Natural killer cell (primary cell): ENCODE measurements at regions not wholly inside any gene's neighbourhood (a gene's known extent, or its start where the extent isn't known, plus 50 kb on each side); places are given as distances from the start of the nearest gene placed in this dataset.

Experiments used
- ATAC-seq, 3 donors: fragments of 150-1000 bp in 2 of 3; fragments of 200-7000 bp in 1 of 3; cut with Tn5 transposase; 1 replicate in 1 of 3; 2 replicates in 2 of 3; pipeline ENCODE4 v1.10.0; 2021; ENCODE audit warnings: mild to moderate bottlenecking in 2 of 3, moderate library complexity in 2 of 3
- DNase-seq, 2 donors: peaks; one replicate each; pipeline versions ENCODE4 v3.0.0 to v3.0.0-alpha.2; 2013 to 2021; ENCODE audit warnings: mixed read lengths in 1 of 2
- H3K27ac ChIP-seq: one replicate; pipeline ENCODE4 v1.5.1; 2013; ENCODE audit warnings: mild to moderate bottlenecking, low read length
- H3K27me3 ChIP-seq: one replicate; pipeline ENCODE4 v1.6.1; 2013; ENCODE audit warnings: low read length; ENCODE audit not compliant: control insufficient read depth, insufficient read depth
- H3K36me3 ChIP-seq: one replicate; pipeline ENCODE4 v1.6.1; 2013; ENCODE audit warnings: low read length; ENCODE audit not compliant: control insufficient read depth, insufficient read depth
- H3K4me1 ChIP-seq: one replicate; pipeline ENCODE4 v1.6.1; 2013; ENCODE audit warnings: low read length; ENCODE audit not compliant: control insufficient read depth, insufficient read depth
- H3K4me3 ChIP-seq: one replicate; pipeline ENCODE4 v1.5.1; 2013; ENCODE audit warnings: low read length
- H3K9me3 ChIP-seq: one replicate; pipeline ENCODE4 v1.6.1; 2013; ENCODE audit warnings: low read length; ENCODE audit not compliant: control insufficient read depth, insufficient read depth
- H3K27ac Mint-ChIP-seq, 2 donors: one replicate each; pipeline ENCODE4 v1.8.0; 2022; ENCODE audit warnings: mild to moderate bottlenecking in 2 of 2, mixed read lengths in 2 of 2, moderate library complexity in 1 of 2
- H3K27me3 Mint-ChIP-seq, 2 donors: one replicate each; pipeline ENCODE4 v1.8.0; 2022; ENCODE audit warnings: low read depth in 2 of 2, mixed read lengths in 2 of 2
- H3K36me3 Mint-ChIP-seq: one replicate; pipeline ENCODE4 v1.8.0; 2022; ENCODE audit warnings: mixed read lengths
- H3K4me1 Mint-ChIP-seq, 2 donors: one replicate each; pipeline ENCODE4 v1.8.0; 2022; ENCODE audit warnings: mixed read lengths in 2 of 2
- H3K4me3 Mint-ChIP-seq: one replicate; pipeline ENCODE4 v1.8.0; 2022; ENCODE audit warnings: mild to moderate bottlenecking, moderate library complexity, mixed read lengths
- H3K9me3 Mint-ChIP-seq, 2 donors: one replicate each; pipeline ENCODE4 v1.8.0; 2022; ENCODE audit warnings: mixed read lengths in 2 of 2
- WGBS: methylation state at CpG from one replicate; pipeline ENCODE4 v1.1.7; 2013; ENCODE audit warnings: missing lambda C conversion rate; ENCODE audit not compliant: insufficient coverage; 5-methylcytosine and 5-hydroxymethylcytosine counted together
- intact Hi-C: fragments of 100-400 bp; cut with micrococcal nuclease; formaldehyde crosslinking; loops from one replicate; pipeline ENCODE4 v1.14.2; 2022
- TF ChIP-seq, protein P1 (sequence below): fragments of 200-600 bp; IDR thresholded peaks from one replicate; pipeline ENCODE4 v1.8.0; 2022; ENCODE audit warnings: antibody characterized with exemption

DNA sequence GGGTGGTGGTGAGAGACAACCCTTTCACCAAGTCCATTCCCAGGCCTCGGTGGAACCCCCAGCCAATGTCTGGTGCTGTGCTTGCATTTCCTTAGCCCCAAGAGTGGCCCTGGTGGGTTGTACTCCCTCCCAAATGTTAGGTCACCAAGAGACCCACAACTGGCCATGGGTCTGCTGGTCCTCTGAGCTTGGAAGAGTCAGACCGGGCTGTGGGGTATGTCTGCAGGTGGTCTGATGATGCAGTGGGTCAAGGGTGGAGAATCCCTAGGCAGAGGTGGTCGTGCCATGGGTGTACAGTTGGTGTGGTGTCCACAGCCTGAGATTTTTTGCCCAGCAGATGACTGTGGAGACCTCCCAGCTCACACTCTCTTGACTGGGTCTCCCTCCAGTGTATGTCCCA, 535.7 kb upstream of the CNKSR2 start:
- Histone ChIP-seq H3K9me3 (no peaks in the 10 kb centered on the region), H3K36me3 (no peaks in the 10 kb centered on the region), H3K4me3 (no peak overlapping the region), H3K4me1 (no peaks in the 10 kb centered on the region), H3K27me3 (no peaks in the 10 kb centered on the region), H3K27ac (no peak overlapping the region)
- no peak for ATAC-seq
- 75% methylated on average over 2 of the region's 3 CpGs for WGBS
- H3K9me3 Mint-ChIP-seq: peaks cover 0 to 3% of the 10 kb centered on the region in 2 donors
- intact Hi-C loops: no loop called here
- H3K4me1 Mint-ChIP-seq: no peaks in the 10 kb centered on the region
- DNase-seq: no peak
- no peaks in the 10 kb centered on the region for H3K27me3 Mint-ChIP-seq
- peaks cover 6% of the 10 kb centered on the region for H3K36me3 Mint-ChIP-seq
- no peak overlapping the region for H3K4me3 Mint-ChIP-seq
- TF ChIP-seq, protein P1, sequence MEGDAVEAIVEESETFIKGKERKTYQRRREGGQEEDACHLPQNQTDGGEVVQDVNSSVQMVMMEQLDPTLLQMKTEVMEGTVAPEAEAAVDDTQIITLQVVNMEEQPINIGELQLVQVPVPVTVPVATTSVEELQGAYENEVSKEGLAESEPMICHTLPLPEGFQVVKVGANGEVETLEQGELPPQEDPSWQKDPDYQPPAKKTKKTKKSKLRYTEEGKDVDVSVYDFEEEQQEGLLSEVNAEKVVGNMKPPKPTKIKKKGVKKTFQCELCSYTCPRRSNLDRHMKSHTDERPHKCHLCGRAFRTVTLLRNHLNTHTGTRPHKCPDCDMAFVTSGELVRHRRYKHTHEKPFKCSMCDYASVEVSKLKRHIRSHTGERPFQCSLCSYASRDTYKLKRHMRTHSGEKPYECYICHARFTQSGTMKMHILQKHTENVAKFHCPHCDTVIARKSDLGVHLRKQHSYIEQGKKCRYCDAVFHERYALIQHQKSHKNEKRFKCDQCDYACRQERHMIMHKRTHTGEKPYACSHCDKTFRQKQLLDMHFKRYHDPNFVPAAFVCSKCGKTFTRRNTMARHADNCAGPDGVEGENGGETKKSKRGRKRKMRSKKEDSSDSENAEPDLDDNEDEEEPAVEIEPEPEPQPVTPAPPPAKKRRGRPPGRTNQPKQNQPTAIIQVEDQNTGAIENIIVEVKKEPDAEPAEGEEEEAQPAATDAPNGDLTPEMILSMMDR: no peak
- H3K27ac Mint-ChIP-seq: no peak overlapping the region

DNA sequence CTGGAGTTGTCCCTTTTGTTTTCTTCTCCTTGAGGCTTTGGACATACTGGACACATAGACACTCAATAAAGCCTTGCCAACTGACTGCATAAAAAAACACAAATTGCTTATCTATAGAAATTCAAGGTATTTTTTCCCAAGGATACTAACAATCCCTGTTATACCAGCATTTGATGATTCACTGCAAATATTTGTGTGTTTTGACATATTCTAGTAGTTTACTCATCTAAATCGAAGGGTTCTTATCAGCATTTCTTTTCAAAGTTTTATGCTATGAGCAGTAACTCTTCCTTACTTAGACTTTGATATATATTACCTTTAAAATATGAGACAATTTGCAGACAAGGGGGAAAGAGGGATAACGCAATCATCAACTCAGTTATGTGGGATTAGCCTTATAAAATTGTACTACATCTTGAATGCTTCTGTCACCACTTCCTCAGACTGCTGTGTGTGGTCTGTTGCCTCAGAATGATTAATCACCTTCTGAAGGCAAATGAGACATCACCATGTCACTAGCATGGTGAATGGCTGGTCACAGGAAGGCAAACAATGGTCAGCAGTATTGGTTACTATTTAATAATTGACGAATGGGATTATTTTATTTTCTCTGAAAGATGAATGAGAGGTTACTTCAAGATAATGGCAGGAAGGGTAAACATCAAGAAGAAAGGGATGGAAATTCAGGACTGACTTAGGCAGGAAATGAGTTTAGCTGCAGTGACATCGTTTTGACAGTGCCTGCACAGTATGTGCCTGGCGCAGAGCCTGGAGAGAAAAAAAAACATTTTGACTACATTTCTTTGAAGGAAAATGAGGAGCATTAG, 544.3 kb upstream of the CNKSR2 start:
- H3K9me3 Mint-ChIP-seq: peaks cover 0 to 2% of the 10 kb centered on the region in 2 donors
- no peaks in the 10 kb centered on the region for H3K4me1 Mint-ChIP-seq
- H3K27me3 ChIP-seq: no peaks in the 10 kb centered on the region
- WGBS: 26% methylated on average over 2 of the region's 5 CpGs
- no peak overlapping the region for H3K27ac Mint-ChIP-seq
- no peak overlapping the region for H3K27ac ChIP-seq
- TF ChIP-seq, protein P1: no peak
- no peaks in the 10 kb centered on the region for H3K9me3 ChIP-seq
- no peak overlapping the region for H3K4me3 Mint-ChIP-seq
- H3K4me3 ChIP-seq: no peak overlapping the region
- H3K36me3 ChIP-seq: no peaks in the 10 kb centered on the region
- intact Hi-C loops: no loop called here
- no peaks in the 10 kb centered on the region for H3K27me3 Mint-ChIP-seq
- no peaks in the 10 kb centered on the region for H3K4me1 ChIP-seq
- no peaks in the 10 kb centered on the region for H3K36me3 Mint-ChIP-seq
- no peak for ATAC-seq
- no peak for DNase-seq

DNA sequence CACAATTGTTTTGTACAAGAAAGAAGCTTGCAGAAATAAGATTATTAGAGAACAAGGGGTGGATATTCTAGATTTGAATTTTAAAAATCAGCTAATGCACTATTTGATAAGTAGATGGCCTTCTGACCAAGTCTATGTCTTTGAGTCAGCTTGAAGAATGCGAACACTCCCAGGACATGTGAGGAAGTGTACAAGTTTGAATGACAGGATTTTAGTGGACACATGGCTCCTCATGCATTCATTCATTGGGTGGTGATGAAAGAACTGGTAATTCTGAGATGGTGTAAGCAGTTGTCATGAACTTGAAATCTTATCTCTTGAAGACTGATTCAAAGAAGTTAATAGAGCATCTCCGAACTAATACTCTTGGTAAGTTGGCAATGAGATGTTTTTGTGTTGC, 548.2 kb upstream of the CNKSR2 start:
- Mint-ChIP-seq H3K36me3 (no peaks in the 10 kb centered on the region), H3K27ac (no peak overlapping the region), H3K4me1 (no peaks in the 10 kb centered on the region), H3K4me3 (no peak overlapping the region), H3K27me3 (no peaks in the 10 kb centered on the region), H3K9me3 (peaks cover 2 to 3% of the 10 kb centered on the region in 2 donors)
- intact Hi-C loops: no loop called here
- WGBS: 100% methylated on average over 1 of the region's 2 CpGs
- H3K27ac ChIP-seq: no peak overlapping the region
- DNase-seq (no peak), ATAC-seq (no peak)
- H3K9me3 ChIP-seq: no peaks in the 10 kb centered on the region
- no peak overlapping the region for H3K4me3 ChIP-seq
- no peaks in the 10 kb centered on the region for H3K27me3 ChIP-seq
- no peaks in the 10 kb centered on the region for H3K4me1 ChIP-seq
- TF ChIP-seq, protein P1: no peak
- H3K36me3 ChIP-seq: no peaks in the 10 kb centered on the region

GRCh38 chrX:20803971-20804370, 537.3 kb upstream of the RPS6KA3 start:
- Histone ChIP-seq H3K4me3 (no peak overlapping the region), H3K36me3 (no peaks in the 10 kb centered on the region), H3K27ac (no peak overlapping the region), H3K27me3 (no peaks in the 10 kb centered on the region), H3K4me1 (no peaks in the 10 kb centered on the region), H3K9me3 (no peaks in the 10 kb centered on the region)
- WGBS: no CpG with 5 or more reads among the region's 1 CpG
- no peaks in the 10 kb centered on the region for H3K36me3 Mint-ChIP-seq
- H3K4me3 Mint-ChIP-seq: no peak overlapping the region
- TF ChIP-seq, protein P1: no peak
- DNase-seq: no peak
- intact Hi-C loops: no loop called here
- no peaks in the 10 kb centered on the region for H3K4me1 Mint-ChIP-seq
- H3K27me3 Mint-ChIP-seq: no peaks in the 10 kb centered on the region
- no peak overlapping the region for H3K27ac Mint-ChIP-seq
- no peak for ATAC-seq
- H3K9me3 Mint-ChIP-seq: peaks cover 0 to under 1% of the 10 kb centered on the region in 2 donors
